ELF-1 (cell line): ENCODE measurements at regions not wholly inside any gene's neighbourhood (a gene's known extent, or its start where the extent isn't known, plus 50 kb on each side); places are given as distances from the start of the nearest gene placed in this dataset.

Experiments
- DNase-seq: peaks from one replicate; pipeline ENCODE4 v3.0.0-alpha.2; 2016; ENCODE audit warnings: low read depth, low spot score

GRCh38 chr6:126091466-126091865 is 105.1 kb downstream of the TRMT11 start:
- DNase-seq: peak; percentile 8

GRCh38 chr6:126093108-126093507 is 106.8 kb downstream of the TRMT11 start:
- no peak for DNase-seq

- no peak for DNase-seq
Measured at GRCh38 chr6:126094411-126094810, 108.1 kb downstream of the TRMT11 start.

- no peak for DNase-seq
Measured at GRCh38 chr6:126100386-126100785, 114.0 kb downstream of the TRMT11 start.

- DNase-seq: no peak
Measured at GRCh38 chr6:126102358-126102757, 116.0 kb downstream of the TRMT11 start.

GRCh38 chr6:126103993-126104392 is 117.7 kb downstream of the TRMT11 start:
- no peak for DNase-seq

GRCh38 chr6:126107475-126108166 is 121.3 kb downstream of the TRMT11 start:
- peak; percentile 28 for DNase-seq

GRCh38 chr6:126110512-126111270 is 124.4 kb downstream of the TRMT11 start:
- no peak for DNase-seq

- DNase-seq: no peak
Measured at GRCh38 chr6:126111327-126111726, 125.0 kb downstream of the TRMT11 start.

GRCh38 chr6:126112171-126112632 is 125.9 kb downstream of the TRMT11 start:
- DNase-seq: no peak

- DNase-seq: no peak
Measured at GRCh38 chr6:126113261-126113660, 126.9 kb downstream of the TRMT11 start.

GRCh38 chr6:126117251-126117650 is 130.9 kb downstream of the TRMT11 start:
- no peak for DNase-seq

- no peak for DNase-seq
Measured at GRCh38 chr6:126118058-126118755, 131.9 kb downstream of the TRMT11 start.

GRCh38 chr6:126118936-126119335 is 132.6 kb downstream of the TRMT11 start:
- no peak for DNase-seq

- DNase-seq: peak; percentile 43
Measured at GRCh38 chr6:126123226-126123625, 136.9 kb downstream of the TRMT11 start.

- DNase-seq: no peak
Measured at GRCh38 chr6:126127659-126128058, 141.3 kb downstream of the TRMT11 start.

GRCh38 chr6:126131246-126131645 is 144.9 kb downstream of the TRMT11 start:
- DNase-seq: no peak

GRCh38 chr6:126133984-126134383 is 147.6 kb downstream of the TRMT11 start:
- no peak for DNase-seq

- DNase-seq: no peak
Measured at GRCh38 chr6:126134491-126134890, 148.2 kb downstream of the TRMT11 start.

- DNase-seq: no peak
Measured at GRCh38 chr6:126140015-126140414, 153.7 kb downstream of the TRMT11 start.

- no peak for DNase-seq
Measured at GRCh38 chr6:126143761-126144251, 157.5 kb downstream of the TRMT11 start.

- DNase-seq: peak; percentile 34
Measured at GRCh38 chr6:126145351-126145750, 159.0 kb downstream of the TRMT11 start.
